MG63 (cell line): ENCODE measurements at regions not wholly inside any gene's neighbourhood (a gene's known extent, or its start where the extent isn't known, plus 50 kb on each side); places are given as distances from the start of the nearest gene placed in this dataset.
"Not testable (repeated sequence)": the region's sequence is repeated elsewhere in the genome, so short reads cannot be mapped to it uniquely, and the experiment has no call there.

Source experiments
- DNase-seq: peaks from one replicate; pipeline ENCODE4 v3.0.0-alpha.2; 2020
- H3K27me3 ChIP-seq: fragments of 250-450 bp; sonication (Bioruptor Pico); 2 replicates; pipeline ENCODE4 v1.5.1; 2020; ENCODE audit warnings: mild to moderate bottlenecking, moderate library complexity
- H3K36me3 ChIP-seq: fragments of 250-450 bp; sonication (Bioruptor Pico); 2 replicates; pipeline ENCODE4 v1.5.1; 2020; ENCODE audit warnings: mild to moderate bottlenecking, moderate library complexity
- H3K4me3 ChIP-seq: fragments of 250-450 bp; sonication (Bioruptor Pico); 2 replicates; pipeline ENCODE4 v1.5.1; 2020; ENCODE audit warnings: mild to moderate bottlenecking, moderate library complexity
- H3K9me3 ChIP-seq: fragments of 250-450 bp; sonication (Bioruptor Pico); 2 replicates; pipeline ENCODE4 v1.5.1; 2020; ENCODE audit warnings: mild to moderate bottlenecking, moderate library complexity

DNA sequence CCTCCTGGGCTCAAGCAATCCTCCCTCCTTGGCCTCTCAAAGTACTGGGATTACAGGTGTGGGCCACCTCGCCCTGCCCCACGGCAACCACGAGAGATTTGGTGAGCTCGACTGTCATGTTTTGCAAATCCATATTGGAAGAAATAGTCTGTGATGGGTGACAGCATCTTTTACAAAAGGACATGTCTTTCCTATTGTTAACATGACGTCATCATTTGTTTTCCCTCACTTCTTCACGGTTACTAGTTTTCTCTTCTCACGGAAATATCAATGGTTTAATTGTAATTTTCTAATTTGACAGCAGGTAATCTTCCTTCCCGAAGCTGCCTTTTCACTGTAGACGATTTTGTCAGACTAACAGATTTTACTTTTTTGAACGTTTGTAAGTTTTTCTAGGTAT is 110.8 kb upstream of the GREM2 start:
- Histone ChIP-seq H3K36me3 (no peaks in the 10 kb centered on the region), H3K4me3 (no peak overlapping the region), H3K9me3 (no peaks in the 10 kb centered on the region), H3K27me3 (no peaks in the 10 kb centered on the region)
- no peak for DNase-seq

DNA sequence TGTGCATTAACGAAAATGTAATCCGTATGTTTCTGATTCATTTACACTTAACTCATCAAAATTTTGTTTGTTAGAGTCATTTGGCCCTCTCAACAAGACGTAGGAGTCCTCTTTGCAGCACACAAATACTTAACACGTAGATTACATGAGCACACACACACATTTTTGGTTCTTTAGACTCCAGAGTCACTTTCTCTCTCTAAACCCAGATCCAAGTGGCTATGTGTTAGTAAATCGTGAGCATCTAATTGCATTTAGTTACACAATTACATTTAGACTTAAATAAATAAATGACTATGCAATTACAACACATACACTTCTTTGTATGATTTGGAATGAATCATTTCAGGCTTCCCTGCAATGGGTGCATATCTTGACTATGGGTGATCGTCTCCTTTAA is 109.0 kb upstream of the GREM2 start:
- Histone ChIP-seq H3K4me3 (no peak overlapping the region), H3K36me3 (no peaks in the 10 kb centered on the region), H3K27me3 (no peaks in the 10 kb centered on the region), H3K9me3 (no peaks in the 10 kb centered on the region)
- DNase-seq, result no peak

DNA sequence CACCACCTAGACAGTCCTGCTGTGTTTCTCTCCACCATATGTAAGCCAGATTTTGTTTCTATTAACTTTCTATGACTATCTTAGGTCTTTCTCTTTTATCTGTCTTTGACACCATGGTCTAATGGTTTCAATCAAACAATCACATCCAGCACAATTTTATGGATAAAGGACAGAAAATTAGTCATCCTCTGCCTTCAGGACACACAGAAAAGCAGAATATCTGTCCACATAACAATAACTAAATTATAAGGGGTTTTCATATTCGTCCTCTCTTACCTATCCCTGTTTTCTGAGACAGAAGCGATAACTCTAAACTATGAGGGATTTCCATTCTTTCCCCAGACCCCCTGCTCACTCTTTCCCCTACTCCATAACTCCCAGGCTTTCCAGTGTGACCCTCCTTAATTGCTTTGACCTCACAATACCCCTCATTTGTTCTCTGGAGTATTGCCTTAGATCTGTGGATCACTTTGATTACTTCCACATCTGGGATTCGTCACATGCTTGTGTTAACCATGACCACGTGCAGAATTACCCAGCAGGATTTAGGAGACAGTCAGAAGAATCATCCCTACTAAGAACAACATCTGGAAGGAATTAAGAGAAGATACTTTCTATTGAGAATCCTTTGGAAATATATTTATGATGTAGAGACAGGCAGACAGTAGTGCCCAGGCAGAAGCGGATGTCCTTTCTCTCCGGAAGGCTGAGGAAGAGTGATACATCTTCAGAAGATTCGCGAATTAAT is 108.2 kb upstream of the GREM2 start:
- H3K27me3 ChIP-seq, result no peaks in the 10 kb centered on the region
- H3K36me3 ChIP-seq, result no peaks in the 10 kb centered on the region
- no peaks in the 10 kb centered on the region for H3K9me3 ChIP-seq
- peak; percentile 5 for DNase-seq
- no peak overlapping the region for H3K4me3 ChIP-seq

DNA sequence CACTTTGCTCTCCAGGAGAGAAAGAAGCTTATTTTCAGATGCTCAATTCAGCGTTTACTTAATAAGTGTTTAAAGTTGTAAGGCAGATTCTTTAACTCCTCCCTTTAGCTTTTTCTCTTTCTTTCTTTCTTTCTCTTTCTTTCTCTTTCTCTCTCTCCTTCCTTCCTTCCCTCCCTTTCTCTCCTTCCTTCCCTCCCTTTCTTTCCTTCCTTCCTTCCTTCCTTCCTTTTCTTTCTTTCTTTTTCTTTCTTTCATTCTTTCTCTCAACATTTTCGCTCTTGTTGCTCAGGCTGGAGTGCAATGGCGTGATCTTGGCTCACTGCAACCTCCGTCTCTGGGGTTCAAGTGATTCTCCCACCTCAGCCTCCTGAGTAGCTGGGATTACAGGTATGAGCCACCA is 104.6 kb upstream of the GREM2 start:
- not testable (repeated sequence) for H3K4me3 ChIP-seq, H3K9me3 ChIP-seq, DNase-seq, H3K36me3 ChIP-seq, H3K27me3 ChIP-seq

DNA sequence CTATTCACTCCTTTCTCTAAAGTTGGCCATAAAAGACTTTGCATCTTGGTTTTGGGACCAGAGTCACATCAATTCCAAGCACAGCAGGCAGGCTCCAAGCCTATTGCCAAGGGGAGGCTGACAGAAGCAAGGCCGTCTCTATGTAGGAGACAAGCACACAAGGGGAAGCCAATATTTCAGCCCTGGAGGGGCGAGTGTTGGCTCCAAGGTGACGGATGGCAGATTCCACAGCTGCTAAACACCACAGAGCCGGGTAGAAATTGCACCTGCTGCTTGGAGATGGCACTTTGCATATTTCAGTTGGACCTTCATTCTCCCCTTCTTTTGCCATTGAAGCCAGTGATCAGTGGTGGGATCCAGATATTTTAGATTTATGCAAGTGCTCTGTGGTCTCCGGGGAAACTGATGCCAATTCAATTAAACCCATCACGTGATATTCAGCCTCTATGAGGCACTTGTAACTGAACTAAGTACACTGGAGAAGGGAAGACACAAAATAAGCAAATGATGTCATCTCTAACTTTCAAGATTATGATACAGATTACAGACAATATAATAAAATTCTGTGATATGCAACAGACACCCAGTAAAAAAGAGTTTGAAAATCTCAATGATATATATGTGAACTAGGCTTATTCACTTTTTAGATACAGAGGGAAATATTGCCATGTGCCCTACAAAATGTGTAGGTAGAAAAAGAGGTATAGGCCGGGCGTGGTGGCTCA is 102.8 kb upstream of the GREM2 start:
- H3K9me3 ChIP-seq, result no peaks in the 10 kb centered on the region
- no peak overlapping the region for H3K4me3 ChIP-seq
- H3K36me3 ChIP-seq, result no peaks in the 10 kb centered on the region
- DNase-seq, result no peak
- H3K27me3 ChIP-seq, result no peaks in the 10 kb centered on the region

DNA sequence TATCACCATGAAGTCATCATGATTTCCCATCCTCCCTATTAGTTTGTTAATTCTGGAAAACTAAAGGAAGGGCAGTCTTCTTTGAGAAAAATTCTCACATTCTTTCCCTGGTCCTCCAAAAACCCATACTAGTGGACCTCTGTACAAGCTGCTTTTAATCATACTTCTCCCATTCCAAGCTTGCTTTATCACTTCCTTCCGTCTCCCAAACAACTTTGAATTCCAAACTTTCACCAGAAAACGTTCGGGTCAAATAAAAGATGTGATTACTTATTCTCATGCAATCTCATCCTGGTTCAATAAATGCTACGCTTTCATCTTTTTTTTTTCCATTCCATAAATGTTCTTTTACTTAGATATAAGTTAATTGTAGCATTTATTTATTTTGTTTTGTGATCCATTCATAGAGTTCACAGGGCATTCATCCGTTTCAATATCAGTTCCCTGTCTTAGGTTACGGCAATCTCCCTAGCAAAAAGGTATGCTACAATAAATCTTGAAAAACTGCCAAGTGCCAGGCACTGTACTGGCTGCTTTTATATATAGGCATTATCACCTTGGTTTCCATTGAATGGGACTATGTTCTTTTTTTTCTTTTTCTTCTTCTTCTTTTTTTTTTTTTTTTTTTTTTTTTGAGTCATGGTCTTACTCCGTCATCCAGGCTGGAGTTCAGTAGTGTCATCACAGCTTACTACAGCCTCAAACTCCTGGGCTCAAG is 100.2 kb upstream of the GREM2 start:
- no peak for DNase-seq
- Histone ChIP-seq H3K4me3 (no peak overlapping the region), H3K27me3 (no peaks in the 10 kb centered on the region), H3K9me3 (no peaks in the 10 kb centered on the region), H3K36me3 (no peaks in the 10 kb centered on the region)

DNA sequence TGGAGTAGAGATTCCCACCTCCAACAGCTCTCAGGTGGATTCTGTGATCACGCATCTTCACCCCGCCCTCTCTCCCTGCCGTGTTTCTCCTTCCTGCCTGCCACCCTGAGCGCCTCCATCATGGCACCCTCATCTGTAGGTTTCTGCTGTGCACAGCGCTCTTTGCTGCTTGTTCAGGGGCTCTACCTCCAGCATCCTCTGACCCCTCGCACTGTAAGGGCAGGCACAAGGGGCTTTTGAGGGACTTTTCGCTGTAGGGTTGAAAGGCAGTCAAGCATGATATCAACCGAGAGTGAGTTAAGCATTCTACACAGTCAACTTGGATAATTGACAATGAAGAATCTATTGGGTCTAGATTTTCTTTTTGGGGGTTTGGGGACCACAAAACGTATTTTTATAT is 99.1 kb upstream of the GREM2 start:
- no peak for DNase-seq
- H3K36me3 ChIP-seq, result no peaks in the 10 kb centered on the region
- no peaks in the 10 kb centered on the region for H3K9me3 ChIP-seq

DNA sequence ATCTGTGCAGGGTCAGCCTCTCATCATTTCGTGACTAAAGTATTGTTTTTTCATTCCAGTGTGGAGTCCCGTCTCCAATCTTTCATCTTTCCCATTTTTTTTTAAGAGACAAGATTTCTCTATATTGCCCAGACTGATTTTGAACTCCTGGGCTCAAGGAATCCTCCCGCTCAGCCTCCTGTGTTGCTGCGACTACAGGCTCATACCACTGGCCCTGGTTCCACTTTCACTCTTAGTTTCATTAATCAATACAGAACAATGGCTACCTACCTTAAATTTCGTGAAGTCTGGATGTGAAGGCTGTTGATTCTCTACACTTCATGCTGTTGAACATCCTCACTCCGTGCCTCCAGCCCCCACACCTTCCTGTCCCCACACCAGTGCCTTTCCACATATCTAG is 97.7 kb upstream of the GREM2 start:
- Histone ChIP-seq H3K9me3 (no peaks in the 10 kb centered on the region), H3K4me3 (no peak overlapping the region), H3K27me3 (no peaks in the 10 kb centered on the region), H3K36me3 (no peaks in the 10 kb centered on the region)
- DNase-seq, result no peak

More for the DNA sequence above, 99.1 kb upstream of the GREM2 start:
- Histone ChIP-seq H3K27me3 (no peaks in the 10 kb centered on the region), H3K4me3 (no peak overlapping the region)

DNA sequence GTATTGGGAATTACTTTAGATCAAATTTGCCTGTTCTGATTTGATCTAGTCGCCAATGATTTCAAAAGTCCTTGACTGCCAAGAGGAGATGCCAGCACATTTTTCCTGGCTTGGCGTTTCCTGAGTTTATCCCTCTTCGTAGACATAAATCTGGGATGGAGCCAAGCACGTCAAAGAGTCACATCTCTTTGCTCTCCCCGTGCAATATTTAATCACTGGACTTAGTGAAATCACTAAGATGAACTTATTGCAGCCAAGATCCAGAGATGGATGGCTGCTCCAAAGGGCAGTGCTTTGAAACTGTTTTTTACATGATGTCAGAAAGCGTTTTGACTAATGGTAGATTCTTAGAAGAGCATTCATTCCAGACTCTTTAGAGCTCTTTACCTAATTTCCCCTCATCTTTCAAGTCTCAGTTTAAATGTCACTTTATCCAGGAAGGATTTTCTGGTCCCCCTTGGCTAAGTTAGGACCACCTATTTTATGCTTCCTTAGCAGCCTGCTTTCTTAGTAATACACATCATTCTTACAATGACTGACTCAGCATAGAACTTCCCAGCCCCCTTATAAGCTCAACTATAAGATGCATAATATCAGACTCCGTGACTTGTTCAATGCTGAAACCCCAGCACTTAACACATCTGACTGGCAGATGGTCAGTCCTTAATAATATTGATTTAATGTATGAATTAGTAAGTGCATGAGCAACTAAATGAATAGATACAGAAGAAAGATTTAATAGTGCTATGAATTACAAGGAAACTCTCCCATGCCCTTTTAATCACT is 94.4 kb upstream of the GREM2 start:
- DNase-seq, result peak; percentile 91
- Histone ChIP-seq H3K36me3 (no peaks in the 10 kb centered on the region), H3K27me3 (no peaks in the 10 kb centered on the region), H3K9me3 (no peaks in the 10 kb centered on the region), H3K4me3 (no peak overlapping the region)

DNA sequence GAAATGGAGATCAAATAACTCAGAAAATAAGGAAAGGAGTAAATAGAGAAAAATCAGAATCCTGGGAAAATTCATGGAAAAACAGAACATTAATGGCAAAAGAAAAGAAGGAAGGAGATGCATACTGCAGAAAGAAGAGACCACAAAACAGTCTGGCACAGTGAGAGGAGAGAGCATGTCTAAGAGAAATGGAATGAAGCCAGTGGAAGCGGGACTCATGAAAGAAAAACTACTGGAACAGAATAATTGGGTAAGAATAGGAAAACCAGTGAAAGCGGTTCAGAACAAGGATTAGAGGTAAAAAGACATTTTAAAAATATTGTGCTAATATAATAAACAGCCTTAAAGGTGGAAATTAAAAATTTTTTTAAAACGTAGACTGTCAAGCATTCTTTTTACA is 93.6 kb upstream of the GREM2 start:
- Histone ChIP-seq H3K4me3 (no peak overlapping the region), H3K36me3 (no peaks in the 10 kb centered on the region), H3K27me3 (no peaks in the 10 kb centered on the region), H3K9me3 (no peaks in the 10 kb centered on the region)
- DNase-seq, result peak; percentile 44

DNA sequence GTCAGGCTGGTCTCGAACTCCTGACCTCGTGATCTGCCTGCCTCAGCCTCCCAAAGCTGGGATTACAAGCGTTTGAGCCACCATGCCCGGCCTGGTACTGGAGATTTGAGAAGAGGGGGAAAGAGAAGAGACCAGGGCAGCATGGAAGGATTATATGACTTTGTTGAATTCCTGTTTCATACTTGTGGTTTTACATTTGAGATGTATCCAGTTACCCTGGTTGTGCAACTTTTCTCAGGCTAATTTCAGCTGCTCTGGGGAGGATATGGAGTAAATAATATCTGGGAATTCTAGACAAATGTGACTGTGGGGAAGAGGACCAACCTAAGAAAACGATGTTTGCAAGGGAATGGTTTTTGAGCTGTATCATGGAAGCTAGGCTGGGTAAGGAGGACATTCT is 89.5 kb upstream of the GREM2 start:
- no peaks in the 10 kb centered on the region for H3K9me3 ChIP-seq
- 0 out of 2 replicates have a peak, but pooled peaks cover 2% of the 10 kb centered on the region for H3K27me3 ChIP-seq
- no peak overlapping the region for H3K4me3 ChIP-seq
- no peaks in the 10 kb centered on the region for H3K36me3 ChIP-seq
- peak; percentile 39 for DNase-seq

DNA sequence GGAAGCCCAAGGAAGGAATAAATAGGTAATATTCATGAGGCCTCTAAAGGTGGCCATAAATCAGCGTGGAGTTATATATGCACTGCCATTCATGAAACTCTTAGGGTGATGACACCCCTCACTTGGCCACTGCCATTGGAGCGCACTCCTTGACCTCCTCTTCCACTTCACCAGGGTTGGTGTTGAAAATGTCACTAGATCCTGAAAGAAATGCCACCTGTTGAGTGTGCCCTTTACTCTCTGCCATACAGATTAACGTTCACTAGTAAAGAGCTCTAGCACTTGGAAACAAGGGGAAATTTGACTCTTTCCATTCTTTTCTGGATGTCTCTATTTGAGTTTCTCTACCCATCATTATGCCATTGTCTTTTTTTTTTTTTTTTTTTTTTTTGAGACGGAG is 83.5 kb upstream of the GREM2 start:
- Histone ChIP-seq H3K27me3 (0 out of 2 replicates have a peak, but pooled peaks cover 2% of the 10 kb centered on the region), H3K36me3 (no peaks in the 10 kb centered on the region), H3K9me3 (no peaks in the 10 kb centered on the region), H3K4me3 (no peak overlapping the region)
- no peak for DNase-seq

DNA sequence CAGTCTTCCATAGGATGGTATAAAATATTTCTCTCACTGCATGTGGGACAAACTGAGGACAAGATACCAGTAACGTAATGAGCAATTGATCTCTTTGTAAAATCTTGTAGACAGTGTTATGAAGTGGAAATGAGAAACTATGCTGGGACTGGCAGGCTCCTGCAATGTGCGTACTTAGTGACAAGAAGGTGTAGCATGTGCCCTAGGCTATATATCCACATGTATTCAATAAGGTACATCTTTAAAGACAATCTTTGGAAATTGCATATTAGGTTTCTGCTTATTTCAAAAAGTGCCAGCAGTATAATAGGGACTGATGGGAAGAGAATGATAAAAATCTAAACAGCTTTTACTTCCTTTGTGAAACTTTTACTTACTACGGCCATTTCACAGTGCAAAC is 81.9 kb upstream of the GREM2 start:
- Histone ChIP-seq H3K9me3 (no peaks in the 10 kb centered on the region), H3K36me3 (no peaks in the 10 kb centered on the region), H3K4me3 (no peak overlapping the region), H3K27me3 (no peaks in the 10 kb centered on the region)
- DNase-seq, result no peak

DNA sequence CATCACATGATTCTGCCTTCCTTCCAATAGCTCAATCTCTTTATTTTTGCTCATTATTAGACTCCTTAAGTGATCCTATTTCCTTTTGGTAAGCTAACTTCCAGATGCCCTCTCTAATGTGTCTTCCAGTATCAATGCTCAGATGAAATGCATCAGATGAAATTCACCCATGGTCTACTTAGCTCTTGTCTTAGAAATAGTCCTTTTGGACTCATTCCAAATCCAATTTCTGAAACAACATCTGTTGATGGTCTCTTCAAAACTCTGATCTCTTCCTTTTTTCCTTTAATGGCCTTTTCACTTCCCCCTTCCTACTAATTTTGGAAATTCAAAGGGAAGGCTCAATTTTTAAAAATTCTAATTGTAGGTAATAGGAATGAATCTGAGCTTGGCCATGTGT is 81.1 kb upstream of the GREM2 start:
- no peaks in the 10 kb centered on the region for H3K36me3 ChIP-seq
- no peaks in the 10 kb centered on the region for H3K27me3 ChIP-seq
- no peaks in the 10 kb centered on the region for H3K9me3 ChIP-seq
- DNase-seq, result no peak
- H3K4me3 ChIP-seq, result no peak overlapping the region

DNA sequence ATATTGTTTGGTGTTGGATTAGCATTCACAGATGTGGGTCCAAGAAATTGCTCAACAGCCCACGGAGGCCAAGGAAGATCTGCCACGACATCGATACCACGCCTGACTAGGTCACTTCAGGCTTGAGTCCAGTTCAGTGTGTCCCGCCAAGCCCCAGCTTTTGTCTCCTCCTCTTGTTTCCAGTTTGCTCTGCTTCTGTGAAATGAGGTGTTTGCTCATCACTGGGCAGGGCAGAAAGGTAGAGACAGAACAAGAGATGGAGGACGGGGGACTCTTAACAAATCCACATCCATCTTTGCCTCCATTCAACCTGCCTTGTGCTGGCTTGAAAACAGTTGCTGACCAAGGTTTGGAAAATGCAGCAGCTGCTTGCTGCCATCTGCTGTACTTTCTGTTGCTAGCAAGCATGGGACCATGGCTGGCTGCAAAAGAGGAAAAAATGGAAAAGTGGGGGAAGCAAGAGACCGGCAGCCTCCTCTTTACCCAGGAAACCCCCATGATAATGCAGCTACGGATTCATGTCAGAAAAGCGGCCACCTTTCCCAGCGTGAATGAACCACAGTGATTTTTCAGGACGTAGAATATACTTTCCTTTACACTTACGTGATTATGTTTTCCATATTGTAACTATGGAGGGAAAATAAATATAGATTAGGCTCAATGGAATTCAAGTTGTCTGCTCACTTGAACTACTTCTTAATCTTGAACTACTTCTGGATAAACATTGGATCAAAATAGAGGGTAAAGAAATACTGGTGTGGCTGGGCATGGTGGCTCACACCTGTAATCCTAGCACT is 80.2 kb upstream of the GREM2 start:
- H3K27me3 ChIP-seq, result no peaks in the 10 kb centered on the region
- H3K9me3 ChIP-seq, result no peaks in the 10 kb centered on the region
- H3K36me3 ChIP-seq, result no peaks in the 10 kb centered on the region
- H3K4me3 ChIP-seq, result no peak overlapping the region
- DNase-seq, result peak; percentile 58

DNA sequence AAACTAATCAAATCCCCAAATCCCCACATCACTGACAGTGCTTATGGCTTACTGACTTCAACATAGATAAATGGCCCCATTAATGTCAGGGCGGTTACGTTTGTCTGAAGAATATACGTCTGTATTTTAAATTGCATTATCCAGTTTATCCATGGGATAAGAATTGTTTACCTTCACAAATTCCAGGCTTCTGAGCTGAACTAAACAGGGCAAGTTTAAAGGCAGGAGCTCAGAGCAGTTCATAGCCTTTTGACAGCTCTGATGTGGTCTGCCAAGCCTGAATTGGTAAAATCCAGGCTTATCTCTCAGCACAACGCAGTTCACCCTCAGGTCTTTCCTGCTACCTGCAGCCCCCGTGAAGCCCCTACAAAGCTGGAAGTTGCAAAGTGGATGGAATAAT is 79.5 kb upstream of the GREM2 start:
- peak; percentile 45 for DNase-seq
- H3K36me3 ChIP-seq, result no peaks in the 10 kb centered on the region
- no peaks in the 10 kb centered on the region for H3K27me3 ChIP-seq
- no peaks in the 10 kb centered on the region for H3K9me3 ChIP-seq
- no peak overlapping the region for H3K4me3 ChIP-seq
